DND-41 (cell line): ENCODE measurements at regions not wholly inside any gene's neighbourhood (a gene's known extent, or its start where the extent isn't known, plus 50 kb on each side); places are given as distances from the start of the nearest gene placed in this dataset.

Experiments
- ATAC-seq: fragments of 200-7000 bp; cut with Tn5 transposase; 3 replicates; pipeline ENCODE4 v1.9.1; 2021; ENCODE audit warnings: low read depth; ENCODE audit not compliant: insufficient read depth
- DNase-seq: peaks from one replicate; pipeline ENCODE4 v3.0.0-alpha.2; 2020
- H2AFZ ChIP-seq: 2 replicates; pipeline ENCODE4 v1.6.0; 2012; ENCODE audit warnings: low read depth, low read length
- H3K27ac ChIP-seq: 2 replicates; pipeline ENCODE4 v1.5.1; 2012; ENCODE audit warnings: low read length, inconsistent platforms
- H3K27me3 ChIP-seq: fragments of 200-600 bp; sonication (generic); 2 replicates; pipeline ENCODE4 v1.6.0; 2012; ENCODE audit warnings: low read length, mild to moderate bottlenecking, inconsistent platforms; ENCODE audit not compliant: insufficient read depth, poor library complexity
- H3K36me3 ChIP-seq: 2 replicates; pipeline ENCODE4 v1.5.1; 2012; ENCODE audit warnings: low read length, inconsistent platforms; ENCODE audit not compliant: insufficient read depth
- H3K4me1 ChIP-seq: 2 replicates; pipeline ENCODE4 v1.5.1; 2012; ENCODE audit warnings: mild to moderate bottlenecking, low read length; ENCODE audit not compliant: insufficient read depth
- H3K4me2 ChIP-seq: 2 replicates; pipeline ENCODE4 v1.6.0; 2012; ENCODE audit warnings: mild to moderate bottlenecking, moderate library complexity, low read length, inconsistent platforms; ENCODE audit not compliant: insufficient read depth
- H3K4me3 ChIP-seq, 2 experiments: fragments of 200-600 bp in 1 of 2; shearing (Covaris generic) in 1 of 2; 2 replicates each; pipeline ENCODE4 v1.5.1; 2012 to 2016; ENCODE audit warnings: inconsistent platforms in 2 of 2, low read length in 2 of 2, mild to moderate bottlenecking in 2 of 2, low read depth in 1 of 2, moderate library complexity in 1 of 2
- H3K79me2 ChIP-seq: 2 replicates; pipeline ENCODE4 v1.6.0; 2012; ENCODE audit warnings: low read length, inconsistent platforms; ENCODE audit not compliant: insufficient read depth
- H3K9ac ChIP-seq: 2 replicates; pipeline ENCODE4 v1.6.0; 2012; ENCODE audit warnings: low read depth, mild to moderate bottlenecking, inconsistent platforms, low read length, moderate library complexity
- H3K9me3 ChIP-seq: 2 replicates; pipeline ENCODE4 v1.5.1; 2012; ENCODE audit warnings: low read length, moderate library complexity, mild to moderate bottlenecking, inconsistent platforms; ENCODE audit not compliant: insufficient read depth, severe bottlenecking
- H4K20me1 ChIP-seq: 2 replicates; pipeline ENCODE4 v1.6.0; 2012; ENCODE audit warnings: low read length; ENCODE audit not compliant: insufficient read depth
- CTCF ChIP-seq: IDR thresholded peaks from 2 replicates; pipeline ENCODE4 v1.5.1; 2012; ENCODE audit warnings: borderline replicate concordance, low read length, moderate library complexity, mild to moderate bottlenecking; ENCODE audit not compliant: poor library complexity, severe bottlenecking; ENCODE audit errors: extremely low read depth
- EZH2 ChIP-seq: IDR thresholded peaks from 3 replicates; pipeline ENCODE4 v1.6.1; 2012; ENCODE audit warnings: borderline replicate concordance, low read depth, mild to moderate bottlenecking, moderate library complexity, low read length, inconsistent platforms; ENCODE audit not compliant: severe bottlenecking

- no peak overlapping the region for H3K27ac ChIP-seq
- no peaks in the 10 kb centered on the region for H3K4me1 ChIP-seq
- no peak overlapping the region for H2AFZ ChIP-seq
- no peak for ATAC-seq
- no peaks in the 10 kb centered on the region for H3K79me2 ChIP-seq
- H3K4me3 ChIP-seq: no peak overlapping the region
- no peaks in the 10 kb centered on the region for H3K36me3 ChIP-seq
- H3K9me3 ChIP-seq: no peaks in the 10 kb centered on the region
- DNase-seq: no peak
- no peaks in the 10 kb centered on the region for H3K27me3 ChIP-seq
- no peak overlapping the region for H3K9ac ChIP-seq
- H4K20me1 ChIP-seq: no peaks in the 10 kb centered on the region
- H3K4me2 ChIP-seq: no peak overlapping the region
- TF ChIP-seq EZH2: no peak
- TF ChIP-seq CTCF: no peak
These were observed 531.9 kb downstream of the MAGEB5 start for GRCh38 chrX:26747877-26748276.

GRCh38 chrX:26722666-26723428 is 506.9 kb downstream of the MAGEB5 start:
- Histone ChIP-seq H3K9ac (no peak overlapping the region), H3K9me3 (no peaks in the 10 kb centered on the region), H3K4me2 (no peak overlapping the region), H2AFZ (no peak overlapping the region), H3K36me3 (no peaks in the 10 kb centered on the region), H3K27me3 (no peaks in the 10 kb centered on the region), H4K20me1 (no peaks in the 10 kb centered on the region), H3K4me3 (no peak overlapping the region), H3K4me1 (no peaks in the 10 kb centered on the region), H3K79me2 (no peaks in the 10 kb centered on the region), H3K27ac (no peak overlapping the region)
- no peak for DNase-seq
- TF ChIP-seq CTCF (no peak), EZH2 (no peak)
- no peak for ATAC-seq

GRCh38 chrX:26672571-26672970 is 456.6 kb downstream of the MAGEB5 start:
- TF ChIP-seq CTCF: no peak
- TF ChIP-seq EZH2: no peak
- Histone ChIP-seq H3K27ac (no peak overlapping the region), H3K79me2 (no peaks in the 10 kb centered on the region), H3K4me1 (no peaks in the 10 kb centered on the region), H2AFZ (no peak overlapping the region), H3K27me3 (no peaks in the 10 kb centered on the region), H3K9ac (no peak overlapping the region), H3K36me3 (no peaks in the 10 kb centered on the region), H3K4me2 (no peak overlapping the region), H3K9me3 (no peaks in the 10 kb centered on the region), H4K20me1 (no peaks in the 10 kb centered on the region), H3K4me3 (no peak overlapping the region)
- DNase-seq (no peak), ATAC-seq (no peak)

- Histone ChIP-seq H3K4me3 (no peak overlapping the region), H3K9ac (no peak overlapping the region), H3K27ac (no peak overlapping the region), H3K4me1 (no peaks in the 10 kb centered on the region), H3K27me3 (no peaks in the 10 kb centered on the region), H3K9me3 (no peaks in the 10 kb centered on the region), H4K20me1 (no peaks in the 10 kb centered on the region), H3K36me3 (no peaks in the 10 kb centered on the region), H3K79me2 (no peaks in the 10 kb centered on the region), H3K4me2 (no peak overlapping the region), H2AFZ (no peak overlapping the region)
- ATAC-seq (no peak), DNase-seq (no peak)
- TF ChIP-seq CTCF (no peak), EZH2 (no peak)
These were observed 454.6 kb downstream of the MAGEB5 start for GRCh38 chrX:26670521-26670920.
